OCI-LY7 (cell line): ENCODE measurements at regions not wholly inside any gene's neighbourhood (a gene's known extent, or its start where the extent isn't known, plus 50 kb on each side); places are given as distances from the start of the nearest gene placed in this dataset.

ENCODE experiments used
- BruUV-seq: library from RNA; stranded (reverse); fragments of 400-500 nt; replicated peaks from 2 replicates; lab custom pipeline; 2021; lab: Mats Ljungman, UMichigan
- CTCF ChIA-PET: fragments of 300-600 bp; sonication (Branson Sonifier 250); formaldehyde crosslinking; loops from one replicate; lab custom pipeline; 2022; ENCODE audit warnings: antibody characterized with exemption; ENCODE audit not compliant: unreplicated experiment; lab: Charles Lee
- POLR2A ChIA-PET: fragments of 300-600 bp; sonication (Branson Sonifier 250); formaldehyde crosslinking; loops from one replicate; lab custom pipeline; 2022; ENCODE audit warnings: antibody characterized with exemption; lab: Charles Lee
- DNase-seq: peaks from one replicate; pipeline ENCODE4 v3.0.0-alpha.2; 2015; ENCODE audit warnings: low spot score
- H2AFZ ChIP-seq: fragments of 200-600 bp; sonication (generic), shearing (Covaris generic); 2 replicates; pipeline ENCODE4 v1.6.1; 2014; ENCODE audit warnings: mild to moderate bottlenecking, antibody characterized with exemption, low read length, moderate library complexity
- H3K27ac ChIP-seq: fragments of 200-600 bp; sonication (generic); 2 replicates; pipeline ENCODE4 v1.5.1; 2014; ENCODE audit warnings: mixed run types, low read depth, mild to moderate bottlenecking, moderate library complexity, low read length, inconsistent platforms; ENCODE audit not compliant: poor library complexity, severe bottlenecking
- H3K36me3 ChIP-seq: fragments of 200-600 bp; sonication (generic); 2 replicates; pipeline ENCODE4 v1.6.1; 2014; ENCODE audit warnings: mild to moderate bottlenecking, antibody characterized with exemption, low read length, moderate library complexity, mixed read lengths; ENCODE audit not compliant: insufficient read depth
- H3K4me1 ChIP-seq: fragments of 200-600 bp; sonication (generic); 2 replicates; pipeline ENCODE4 v1.5.1; 2014; ENCODE audit warnings: mild to moderate bottlenecking, low read length; ENCODE audit not compliant: insufficient read depth, poor library complexity, severe bottlenecking
- H3K4me2 ChIP-seq: fragments of 200-600 bp; sonication (generic); 2 replicates; pipeline ENCODE4 v1.6.1; 2014; ENCODE audit warnings: mild to moderate bottlenecking, low read length
- H3K4me3 ChIP-seq: fragments of 200-600 bp; sonication (generic); 2 replicates; pipeline ENCODE4 v1.5.1; 2014; ENCODE audit warnings: mild to moderate bottlenecking, low read depth, low read length; ENCODE audit not compliant: poor library complexity, severe bottlenecking
- H3K79me2 ChIP-seq: fragments of 200-600 bp; sonication (generic); 2 replicates; pipeline ENCODE4 v1.6.1; 2016; ENCODE audit warnings: low read depth, mild to moderate bottlenecking, low read length, moderate library complexity, mixed read lengths; ENCODE audit not compliant: insufficient read depth
- H3K9me2 ChIP-seq: fragments of 200-600 bp; sonication (generic); 2 replicates; pipeline ENCODE4 v1.6.1; 2016; ENCODE audit warnings: mild to moderate bottlenecking, low read length, mixed read lengths; ENCODE audit not compliant: insufficient read depth
- H3K9me3 ChIP-seq: fragments of 200-600 bp; sonication (generic); 2 replicates; pipeline ENCODE4 v1.6.1; 2014; ENCODE audit warnings: mild to moderate bottlenecking, mixed run types, low read length, mixed read lengths
- H4K20me1 ChIP-seq: fragments of 200-600 bp; sonication (generic); 2 replicates; pipeline ENCODE4 v1.6.1; 2014; ENCODE audit warnings: mild to moderate bottlenecking, antibody characterized with exemption, low read length, moderate library complexity, mixed read lengths; ENCODE audit not compliant: insufficient read depth
- EZH2phosphoT487 ChIP-seq: fragments of 200-600 bp; sonication (generic); IDR thresholded peaks from 2 replicates; pipeline ENCODE4 v1.6.1; 2018; ENCODE audit warnings: low read depth, borderline replicate concordance, mild to moderate bottlenecking, mixed run types, antibody characterized with exemption, low read length, moderate library complexity, mixed read lengths
- intact Hi-C: fragments of 100-400 bp; cut with micrococcal nuclease; formaldehyde crosslinking; loops from one replicate; pipeline ENCODE4 v1.10.0; 2022; ENCODE audit not compliant: unreplicated experiment
- TF ChIP-seq, protein P1 (sequence below): fragments of 200-600 bp; sonication (generic); conservative IDR thresholded peaks from 2 replicates; pipeline ENCODE4 v1.5.1; 2014; ENCODE audit warnings: mild to moderate bottlenecking, antibody characterized with exemption, low read length, moderate library complexity, mixed read lengths

DNA sequence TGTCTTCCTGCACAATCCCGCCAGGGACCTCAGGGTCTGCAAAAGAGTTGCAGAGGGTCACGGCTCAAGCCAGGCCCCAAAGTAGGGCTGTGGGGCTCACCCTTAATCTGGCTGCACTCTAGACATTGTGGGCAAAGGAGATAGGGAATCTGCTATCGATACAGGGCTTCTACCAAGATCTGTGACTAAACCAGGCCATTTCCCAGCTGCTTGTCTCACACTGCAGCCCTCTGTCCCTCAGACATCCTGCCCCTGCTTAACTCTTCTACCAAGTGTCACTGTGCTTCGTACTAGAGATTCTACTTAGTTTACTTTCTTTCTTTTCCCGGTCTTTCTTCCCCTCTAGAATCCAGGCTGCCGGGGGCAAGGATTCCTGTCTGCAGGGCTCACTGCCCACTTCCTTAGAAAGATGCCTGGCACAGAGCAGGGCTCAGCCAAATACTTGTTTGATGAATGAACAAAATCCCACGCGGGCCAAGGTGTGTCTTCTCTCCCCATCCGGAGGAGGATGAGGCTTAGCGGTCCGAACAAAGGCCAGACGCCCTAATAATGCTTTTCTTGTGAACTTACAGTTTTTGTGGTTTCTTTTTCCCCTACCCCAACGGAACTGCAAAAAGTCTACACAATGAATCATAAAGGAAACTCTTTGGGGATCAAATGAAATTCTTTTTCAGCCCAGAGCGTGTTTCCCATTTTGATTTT is 61.3 kb upstream of the ANO1 start:
- BruUV-seq, result no TSS peak
- ChIA-PET POLR2A (no interaction called here), CTCF (no interaction called here)

DNA sequence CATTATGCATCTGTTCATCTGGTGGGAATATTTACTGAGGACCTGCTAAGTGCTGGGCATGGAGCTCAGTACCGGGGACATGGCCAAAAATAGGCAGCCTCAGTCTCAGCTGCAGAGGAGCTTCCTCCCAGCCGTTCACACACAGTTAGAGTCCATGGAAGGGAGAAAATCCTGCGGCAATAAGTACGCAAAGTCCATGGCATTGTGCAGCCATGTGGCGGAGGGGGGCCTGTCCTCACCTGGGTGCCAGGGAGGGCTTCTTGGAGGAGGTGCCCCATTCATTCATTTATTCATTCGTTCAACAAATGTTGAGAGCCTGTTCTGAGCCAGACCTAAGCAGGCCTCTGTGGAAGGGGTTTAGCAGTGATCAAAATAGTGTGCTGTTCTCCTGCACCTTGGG is 59.3 kb upstream of the ANO1 start:
- Histone ChIP-seq H3K4me1 (no peaks in the 10 kb centered on the region), H3K4me3 (no peak overlapping the region), H4K20me1 (no peaks in the 10 kb centered on the region), H3K27ac (no peak overlapping the region), H3K36me3 (no peaks in the 10 kb centered on the region), H3K4me2 (no peak overlapping the region), H3K9me2 (no peaks in the 10 kb centered on the region), H3K79me2 (no peaks in the 10 kb centered on the region), H2AFZ (no peak overlapping the region), H3K9me3 (no peaks in the 10 kb centered on the region)
- CTCF ChIA-PET, result no interaction called here
- no peak for TF ChIP-seq EZH2phosphoT487
- TF ChIP-seq, protein P1, sequence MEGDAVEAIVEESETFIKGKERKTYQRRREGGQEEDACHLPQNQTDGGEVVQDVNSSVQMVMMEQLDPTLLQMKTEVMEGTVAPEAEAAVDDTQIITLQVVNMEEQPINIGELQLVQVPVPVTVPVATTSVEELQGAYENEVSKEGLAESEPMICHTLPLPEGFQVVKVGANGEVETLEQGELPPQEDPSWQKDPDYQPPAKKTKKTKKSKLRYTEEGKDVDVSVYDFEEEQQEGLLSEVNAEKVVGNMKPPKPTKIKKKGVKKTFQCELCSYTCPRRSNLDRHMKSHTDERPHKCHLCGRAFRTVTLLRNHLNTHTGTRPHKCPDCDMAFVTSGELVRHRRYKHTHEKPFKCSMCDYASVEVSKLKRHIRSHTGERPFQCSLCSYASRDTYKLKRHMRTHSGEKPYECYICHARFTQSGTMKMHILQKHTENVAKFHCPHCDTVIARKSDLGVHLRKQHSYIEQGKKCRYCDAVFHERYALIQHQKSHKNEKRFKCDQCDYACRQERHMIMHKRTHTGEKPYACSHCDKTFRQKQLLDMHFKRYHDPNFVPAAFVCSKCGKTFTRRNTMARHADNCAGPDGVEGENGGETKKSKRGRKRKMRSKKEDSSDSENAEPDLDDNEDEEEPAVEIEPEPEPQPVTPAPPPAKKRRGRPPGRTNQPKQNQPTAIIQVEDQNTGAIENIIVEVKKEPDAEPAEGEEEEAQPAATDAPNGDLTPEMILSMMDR, result no peak
- POLR2A ChIA-PET, result no interaction called here
- no peak for DNase-seq
- BruUV-seq, result no TSS peak
- intact Hi-C loops, result no loop called here

More for the DNA sequence above, 61.3 kb upstream of the ANO1 start:
- Histone ChIP-seq H3K27ac (no peak overlapping the region), H3K4me1 (no peaks in the 10 kb centered on the region), H3K9me3 (no peaks in the 10 kb centered on the region), H3K4me3 (no peak overlapping the region), H3K4me2 (no peak overlapping the region), H3K36me3 (no peaks in the 10 kb centered on the region), H3K79me2 (no peaks in the 10 kb centered on the region), H4K20me1 (no peaks in the 10 kb centered on the region), H3K9me2 (no peaks in the 10 kb centered on the region), H2AFZ (no peak overlapping the region)
- TF ChIP-seq EZH2phosphoT487, result no peak
- TF ChIP-seq, protein P1, result no peak
- intact Hi-C loops, result no loop called here
- no peak for DNase-seq

DNA sequence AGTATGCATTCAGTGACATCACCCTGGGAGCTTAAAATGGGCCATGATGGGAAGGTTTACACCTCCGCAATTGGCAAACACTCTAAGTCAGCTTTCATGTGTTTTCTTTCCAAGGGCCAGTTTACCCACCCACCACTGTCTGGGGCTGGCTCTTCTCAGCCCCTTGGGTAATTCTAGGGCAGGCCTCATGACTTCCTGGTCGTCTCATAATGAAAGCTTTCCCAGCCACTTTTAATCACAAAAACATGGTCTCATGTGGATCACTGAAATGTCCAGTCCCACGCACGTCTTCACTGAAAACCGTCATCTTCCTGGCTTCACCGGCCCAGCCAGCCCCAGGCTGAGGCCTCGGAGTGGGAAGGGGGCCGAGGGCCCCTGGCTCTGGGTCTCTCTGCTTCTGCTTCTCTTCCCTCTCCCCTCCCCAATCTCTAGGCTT is 58.5 kb upstream of the ANO1 start:
- intact Hi-C loops, result no loop called here
- ChIA-PET CTCF (no interaction called here), POLR2A (interaction anchor here (0.6 kb wide), 1 partner anchor 158 kb away, joined by 4 read pairs; no protein-coding TSS in a partner anchor)
- Histone ChIP-seq H3K4me2 (no peak overlapping the region), H3K27ac (no peak overlapping the region), H3K4me1 (no peaks in the 10 kb centered on the region), H3K36me3 (no peaks in the 10 kb centered on the region), H3K79me2 (no peaks in the 10 kb centered on the region), H4K20me1 (no peaks in the 10 kb centered on the region), H3K9me3 (no peaks in the 10 kb centered on the region), H3K4me3 (no peak overlapping the region), H3K9me2 (no peaks in the 10 kb centered on the region), H2AFZ (no peak overlapping the region)
- DNase-seq, result no peak
- BruUV-seq, result no TSS peak
- TF ChIP-seq EZH2phosphoT487, result no peak
- TF ChIP-seq, protein P1, result no peak
